Fibroblast of skin of left quadriceps (primary cell): ENCODE measurements at regions not wholly inside any gene's neighbourhood (a gene's known extent, or its start where the extent isn't known, plus 50 kb on each side); places are given as distances from the start of the nearest gene placed in this dataset.
"Not testable (repeated sequence)": the region's sequence is repeated elsewhere in the genome, so short reads cannot be mapped to it uniquely, and the experiment has no call there.

Experiments
- DNase-seq, 2 experiments: peaks; one replicate each; pipeline ENCODE4 v3.0.0-alpha.2; 2013; ENCODE audit warnings: low read depth in 2 of 2

GRCh38 chr4:115233600-115233999, 120.2 kb upstream of the NDST4 start:
- no peak for DNase-seq

GRCh38 chr4:115229873-115230272, 116.5 kb upstream of the NDST4 start:
- DNase-seq, result no peak

- DNase-seq, result no peak
Measured at GRCh38 chr4:115228851-115229250, 115.4 kb upstream of the NDST4 start.

GRCh38 chr4:115222061-115222460, 108.6 kb upstream of the NDST4 start:
- no peak for DNase-seq

GRCh38 chr4:115219862-115220261, 106.4 kb upstream of the NDST4 start:
- no peak for DNase-seq

GRCh38 chr4:115219315-115219860, 106.0 kb upstream of the NDST4 start:
- no peak for DNase-seq

- no peak for DNase-seq
Measured at GRCh38 chr4:115215935-115216334, 102.5 kb upstream of the NDST4 start.

GRCh38 chr4:115213716-115214115, 100.3 kb upstream of the NDST4 start:
- no peak for DNase-seq

GRCh38 chr4:115201042-115201330, 87.6 kb upstream of the NDST4 start:
- DNase-seq, result no peak

GRCh38 chr4:115200201-115201041, 87.0 kb upstream of the NDST4 start:
- not testable (repeated sequence) for DNase-seq

GRCh38 chr4:115194612-115195011, 81.2 kb upstream of the NDST4 start:
- DNase-seq, result not testable (repeated sequence)

GRCh38 chr4:115190529-115190928, 77.1 kb upstream of the NDST4 start:
- no peak for DNase-seq

GRCh38 chr4:115187136-115187535, 73.7 kb upstream of the NDST4 start:
- peak in 1 of 2 experiments; percentile 2 for DNase-seq

- not testable (repeated sequence) for DNase-seq
Measured at GRCh38 chr4:115179438-115180062, 66.1 kb upstream of the NDST4 start.

GRCh38 chr4:115178687-115179086, 65.3 kb upstream of the NDST4 start:
- not testable (repeated sequence) for DNase-seq

- no peak for DNase-seq
Measured at GRCh38 chr4:115171220-115171619, 57.8 kb upstream of the NDST4 start.

GRCh38 chr4:115165503-115165902, 52.1 kb upstream of the NDST4 start:
- DNase-seq, result peak in 1 of 2 experiments; percentile 31
